ENCODE measurements at regions not wholly inside any gene's neighbourhood (a gene's known extent, or its start where the extent isn't known, plus 50 kb on each side); places are given as distances from the start of the nearest gene placed in this dataset.
"Not testable (repeated sequence)": the region's sequence is repeated elsewhere in the genome, so short reads cannot be mapped to it uniquely, and the experiment has no call there.

DNA sequence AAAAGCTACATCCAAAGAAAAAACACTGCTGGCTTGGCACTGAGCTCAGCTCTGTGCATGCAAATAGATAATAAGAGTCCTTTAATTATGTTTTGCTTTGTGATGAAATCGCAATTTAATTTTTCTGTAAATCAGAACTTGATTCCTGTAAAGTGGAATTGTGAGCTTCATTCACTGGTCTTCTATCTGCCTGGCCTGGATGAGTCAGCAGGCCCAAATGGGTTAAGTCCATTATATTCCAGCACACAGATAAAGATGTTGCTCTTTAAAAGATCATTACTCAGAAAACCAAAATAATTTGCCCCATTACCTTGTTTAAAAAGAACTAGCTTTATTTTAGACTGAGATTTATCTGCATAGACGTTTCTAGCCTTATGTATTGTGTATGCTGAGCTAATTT, 90.4 kb downstream of the CARTPT start:
- DNase-seq = no peak
- Mint-ChIP-seq H3K9me3 (no peaks in the 10 kb centered on the region), H3K27me3 (peaks cover 36% of the 10 kb centered on the region), H3K36me3 (no peaks in the 10 kb centered on the region), H3K4me3 (no peak overlapping the region), H3K27ac (no peak overlapping the region), H3K4me1 (peaks cover 6% of the 10 kb centered on the region)

DNA sequence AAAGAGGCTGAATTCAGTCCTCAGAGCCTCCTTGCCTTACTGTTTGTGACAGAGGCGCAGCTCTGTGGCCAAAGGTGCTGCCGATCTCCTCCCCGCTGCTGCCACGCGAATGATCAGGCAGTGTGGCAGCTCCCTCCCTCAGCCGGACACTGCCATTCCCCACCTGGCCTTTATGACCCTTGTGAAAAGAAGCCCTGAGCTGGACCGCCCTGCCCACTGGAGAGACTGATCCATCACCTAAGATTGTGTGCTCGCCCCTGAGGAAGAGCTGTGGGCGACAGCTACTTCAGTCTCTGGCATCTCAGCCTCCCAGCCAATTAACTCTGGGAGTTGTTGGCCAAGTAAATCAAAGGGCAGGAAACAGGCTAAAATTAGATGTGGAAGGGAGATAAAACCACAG, 90.9 kb downstream of the CARTPT start:
- H3K27ac Mint-ChIP-seq = no peak overlapping the region
- no peaks in the 10 kb centered on the region for H3K9me3 Mint-ChIP-seq
- H3K36me3 Mint-ChIP-seq = no peaks in the 10 kb centered on the region
- H3K4me1 Mint-ChIP-seq = peaks cover 6% of the 10 kb centered on the region
- no peak overlapping the region for H3K4me3 Mint-ChIP-seq
- peaks cover 35% of the 10 kb centered on the region for H3K27me3 Mint-ChIP-seq
- DNase-seq = no peak

DNA sequence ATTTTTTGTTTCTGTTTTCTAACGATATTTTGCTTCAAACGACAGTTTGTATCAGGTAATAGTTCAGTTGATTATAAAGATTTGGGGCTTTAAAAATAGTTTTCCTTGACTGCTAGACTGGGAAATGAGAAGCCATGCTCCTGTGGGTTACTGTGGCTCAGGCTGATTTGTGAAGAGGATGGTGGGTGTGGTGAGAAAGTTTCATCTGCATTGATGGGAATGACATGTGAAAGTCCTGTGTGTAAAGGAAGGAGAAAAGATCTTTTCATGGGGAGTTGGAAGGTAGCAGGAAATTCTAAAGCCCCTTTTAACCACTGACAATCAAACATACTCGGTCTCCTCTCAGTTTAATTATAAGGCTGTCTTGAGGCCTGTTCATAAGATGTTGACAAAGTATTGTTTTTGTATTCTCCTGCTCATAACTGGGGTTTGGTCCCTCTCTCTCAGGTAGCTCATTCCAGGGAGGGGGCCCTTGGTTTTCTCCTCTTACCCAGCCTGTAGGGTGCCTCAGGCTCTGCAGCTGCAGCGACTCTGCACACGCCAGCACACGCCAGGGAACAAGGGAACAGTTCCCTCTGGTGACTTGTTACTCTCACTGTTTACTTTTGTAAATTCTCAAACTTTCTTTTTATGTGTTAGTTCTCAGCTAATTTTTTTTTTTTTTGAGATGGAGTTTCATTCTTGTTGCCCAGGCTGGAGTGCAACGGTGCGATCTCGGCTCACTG, 91.6 kb downstream of the CARTPT start:
- Mint-ChIP-seq H3K4me3 (no peak overlapping the region), H3K36me3 (no peaks in the 10 kb centered on the region), H3K27me3 (peaks cover 33% of the 10 kb centered on the region), H3K9me3 (no peaks in the 10 kb centered on the region), H3K4me1 (peaks cover 6% of the 10 kb centered on the region), H3K27ac (no peak overlapping the region)
- DNase-seq = no peak

DNA sequence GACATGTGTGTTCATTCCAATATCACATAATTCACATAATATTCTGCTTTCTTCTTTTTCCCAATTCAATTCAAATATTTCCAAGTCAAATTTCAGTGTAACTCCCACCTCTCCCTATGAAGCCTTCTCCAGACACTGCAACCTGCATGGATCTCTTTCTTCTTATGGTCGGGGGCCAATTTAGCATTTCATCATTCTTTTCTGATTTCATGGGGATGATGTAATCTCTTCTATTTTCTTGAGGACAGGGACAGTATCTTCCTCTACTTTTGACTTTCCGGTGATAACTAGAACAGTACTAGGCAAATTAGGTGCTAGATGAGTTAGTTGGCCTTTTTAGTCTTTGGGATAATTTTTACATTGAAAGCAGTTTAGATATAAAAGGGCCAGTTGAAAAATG, 92.7 kb downstream of the CARTPT start:
- H3K36me3 Mint-ChIP-seq = no peaks in the 10 kb centered on the region
- H3K27ac Mint-ChIP-seq = no peak overlapping the region
- H3K4me3 Mint-ChIP-seq = no peak overlapping the region
- no peaks in the 10 kb centered on the region for H3K9me3 Mint-ChIP-seq
- H3K27me3 Mint-ChIP-seq = peaks cover 28% of the 10 kb centered on the region
- peaks cover 6% of the 10 kb centered on the region for H3K4me1 Mint-ChIP-seq
- no peak for DNase-seq

DNA sequence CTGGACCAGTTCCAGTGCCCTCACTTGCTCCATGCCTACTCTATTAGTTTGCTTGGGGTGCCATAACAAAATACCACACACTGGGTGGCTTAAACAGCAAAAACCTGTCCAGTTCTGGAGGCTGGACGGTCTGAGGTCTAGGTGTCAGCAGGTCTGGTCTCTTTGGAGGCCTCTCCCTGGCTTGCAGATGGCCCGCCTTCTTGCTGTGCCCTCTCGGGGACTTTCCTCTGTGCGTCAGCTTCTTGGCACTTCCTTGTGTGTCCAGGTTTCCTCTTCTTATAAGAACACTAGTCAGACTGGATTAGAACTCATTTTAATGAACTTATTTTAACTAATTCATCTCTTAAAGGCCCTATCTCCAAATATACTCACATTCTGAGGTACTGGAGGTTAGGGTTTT, 97.2 kb downstream of the CARTPT start:
- no peak overlapping the region for H3K4me3 Mint-ChIP-seq
- peaks cover 7% of the 10 kb centered on the region for H3K9me3 Mint-ChIP-seq
- H3K27ac Mint-ChIP-seq = no peak overlapping the region
- H3K36me3 Mint-ChIP-seq = no peaks in the 10 kb centered on the region
- DNase-seq = no peak
- peaks cover 12% of the 10 kb centered on the region for H3K27me3 Mint-ChIP-seq
- H3K4me1 Mint-ChIP-seq = no peaks in the 10 kb centered on the region

DNA sequence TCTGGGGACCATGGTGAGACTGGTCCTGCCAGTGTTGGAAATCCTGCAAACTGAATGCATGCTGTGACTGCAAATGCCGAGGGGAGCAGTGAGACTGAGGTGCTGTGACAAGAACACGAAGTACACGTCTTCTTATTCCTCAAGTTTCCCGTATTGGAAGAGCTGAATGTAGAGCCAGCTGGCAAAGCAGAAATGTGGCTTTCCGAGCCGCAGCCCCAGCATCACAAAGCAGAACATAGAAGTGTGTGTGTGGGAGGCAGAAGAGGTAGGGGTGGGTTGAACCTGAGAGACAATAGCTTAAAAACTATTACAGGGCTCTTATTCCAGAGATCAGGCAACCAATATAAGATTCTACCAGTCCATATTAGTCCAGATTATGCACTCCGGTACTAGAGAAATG, 98.8 kb downstream of the CARTPT start:
- Mint-ChIP-seq H3K4me1 (no peaks in the 10 kb centered on the region), H3K36me3 (peaks cover 2% of the 10 kb centered on the region), H3K27ac (no peak overlapping the region), H3K4me3 (no peak overlapping the region), H3K27me3 (peaks cover 15% of the 10 kb centered on the region), H3K9me3 (peaks cover 16% of the 10 kb centered on the region)
- DNase-seq = no peak

DNA sequence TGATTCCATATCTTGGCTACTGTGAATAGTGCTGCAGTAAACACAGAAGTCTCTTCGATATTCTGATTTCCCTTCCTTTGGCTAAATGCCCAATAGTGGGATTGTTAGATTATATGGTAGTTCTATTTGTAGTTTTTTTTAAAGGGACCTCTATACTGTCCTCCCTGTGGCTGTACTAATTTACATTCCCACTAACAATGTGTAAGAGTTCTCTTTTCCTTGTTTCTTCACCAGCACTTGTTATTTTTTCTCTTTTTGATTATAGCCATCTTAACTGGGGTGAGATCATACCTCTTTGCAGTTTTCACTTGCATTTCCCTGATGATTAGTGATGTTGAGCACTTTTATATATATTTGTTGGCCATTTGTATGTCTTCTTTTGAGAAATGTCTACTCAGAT, 102.0 kb downstream of the CARTPT start:
- H3K4me1 Mint-ChIP-seq = no peaks in the 10 kb centered on the region
- peaks cover 6% of the 10 kb centered on the region for H3K27me3 Mint-ChIP-seq
- H3K27ac Mint-ChIP-seq = no peak overlapping the region
- no peak overlapping the region for H3K4me3 Mint-ChIP-seq
- peaks cover 26% of the 10 kb centered on the region for H3K9me3 Mint-ChIP-seq
- no peak for DNase-seq
- H3K36me3 Mint-ChIP-seq = peaks cover 3% of the 10 kb centered on the region

DNA sequence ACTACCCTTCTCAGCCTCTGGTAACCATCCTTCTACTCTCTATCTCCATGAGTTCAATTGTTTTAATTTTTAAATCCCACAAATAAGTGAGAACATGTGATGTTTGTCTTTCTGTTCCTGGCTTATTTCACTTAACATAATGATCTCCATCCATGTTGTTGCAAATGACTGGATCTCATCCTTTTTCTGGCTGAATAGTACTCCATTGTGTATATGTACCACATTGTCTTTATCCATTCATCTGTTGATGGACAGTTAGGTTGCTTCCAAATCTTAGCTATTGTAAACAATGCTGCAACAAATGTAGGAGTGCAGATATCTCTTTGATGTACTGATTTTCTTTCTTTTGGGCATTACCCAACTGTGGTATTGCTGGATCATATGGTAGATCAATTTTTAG, 103.0 kb downstream of the CARTPT start:
- H3K4me3 Mint-ChIP-seq, H3K4me1 Mint-ChIP-seq, H3K27me3 Mint-ChIP-seq, DNase-seq, H3K27ac Mint-ChIP-seq, H3K36me3 Mint-ChIP-seq: not testable (repeated sequence)
- peaks cover 35% of the 10 kb centered on the region for H3K9me3 Mint-ChIP-seq

DNA sequence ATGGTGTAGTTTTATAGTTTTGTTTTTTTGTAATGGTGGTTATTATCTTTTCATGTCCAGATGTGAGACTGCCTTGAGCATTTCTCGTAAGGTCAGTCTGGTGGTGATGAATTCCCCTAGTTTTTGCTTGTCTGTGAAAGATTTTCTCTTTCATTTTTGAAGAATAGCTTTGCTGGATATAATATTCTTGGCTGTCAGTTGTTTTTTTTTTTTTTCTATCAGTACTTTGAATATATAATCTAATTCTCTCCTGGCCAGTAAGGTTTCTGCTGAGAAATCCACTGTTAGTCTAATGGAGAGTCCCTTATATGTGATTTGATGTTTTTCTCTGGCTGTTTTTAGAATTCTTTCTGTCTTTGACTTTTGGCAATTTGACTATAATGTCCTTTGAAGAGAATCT, 106.9 kb downstream of the CARTPT start:
- DNase-seq = no peak
- H3K36me3 Mint-ChIP-seq = peaks cover 6% of the 10 kb centered on the region
- H3K4me1 Mint-ChIP-seq = peaks cover 4% of the 10 kb centered on the region
- peaks cover 38% of the 10 kb centered on the region for H3K9me3 Mint-ChIP-seq
- no peak overlapping the region for H3K4me3 Mint-ChIP-seq
- H3K27me3 Mint-ChIP-seq = peaks cover 3% of the 10 kb centered on the region
- no peak overlapping the region for H3K27ac Mint-ChIP-seq

DNA sequence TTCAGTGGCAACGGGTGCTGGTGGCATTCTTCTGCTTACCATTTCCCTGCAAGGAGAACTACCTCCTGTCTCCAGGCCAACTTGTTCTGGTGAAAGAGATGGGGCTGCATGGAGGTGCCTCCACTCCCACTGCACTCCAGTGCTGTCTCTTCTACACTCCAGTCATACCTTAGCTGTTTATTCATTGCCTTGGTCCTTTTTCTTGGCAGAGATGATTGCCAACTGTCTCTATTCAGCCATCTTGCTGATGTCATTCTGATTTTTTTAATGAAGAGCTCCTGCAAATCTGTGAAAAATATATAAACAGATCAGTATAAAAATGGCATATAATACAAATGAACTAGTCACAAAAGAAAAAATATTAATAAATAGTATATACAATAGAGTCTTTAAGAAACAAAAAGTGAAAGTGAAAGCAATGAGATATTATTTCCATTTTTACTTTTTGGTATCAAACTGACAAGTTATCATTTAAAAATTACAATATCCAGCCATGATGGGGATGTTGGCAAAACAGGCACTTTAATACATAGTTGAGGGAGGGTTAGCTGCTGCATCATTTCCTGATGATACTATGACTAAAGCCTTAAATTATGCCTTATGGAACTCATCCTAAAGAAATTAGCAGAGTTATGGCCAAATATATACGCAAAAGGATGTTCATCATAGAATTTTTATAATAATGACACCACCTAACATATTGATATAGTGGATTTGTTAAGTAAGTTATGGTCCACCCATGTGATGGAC, 109.4 kb downstream of the CARTPT start:
- H3K36me3 Mint-ChIP-seq = peaks cover 4% of the 10 kb centered on the region
- H3K27me3 Mint-ChIP-seq = no peaks in the 10 kb centered on the region
- peaks cover 4% of the 10 kb centered on the region for H3K4me1 Mint-ChIP-seq
- no peak overlapping the region for H3K27ac Mint-ChIP-seq
- H3K4me3 Mint-ChIP-seq = no peak overlapping the region
- no peak for DNase-seq
- peaks cover 23% of the 10 kb centered on the region for H3K9me3 Mint-ChIP-seq

DNA sequence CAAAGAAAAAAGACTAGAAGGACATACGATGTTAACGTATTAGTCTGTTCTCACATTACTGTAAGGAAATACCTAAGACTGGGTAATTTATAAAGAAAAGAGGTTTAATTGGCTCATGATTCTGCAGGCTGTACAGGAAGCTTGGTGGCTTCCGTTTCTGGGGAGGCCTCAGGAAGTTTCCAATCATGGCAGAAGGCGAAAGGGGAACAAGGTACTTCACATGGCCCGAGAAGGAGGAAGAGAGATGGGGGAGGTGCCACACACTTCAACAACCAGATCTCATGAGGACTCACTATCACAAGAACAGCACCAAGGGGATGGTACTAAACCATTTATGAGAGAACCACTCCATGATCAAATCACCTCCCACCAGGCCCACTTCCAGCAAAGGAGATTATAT, 110.1 kb downstream of the CARTPT start:
- H3K4me3 Mint-ChIP-seq = no peak overlapping the region
- H3K4me1 Mint-ChIP-seq = peaks cover 4% of the 10 kb centered on the region
- no peak for DNase-seq
- peaks cover 23% of the 10 kb centered on the region for H3K9me3 Mint-ChIP-seq
- no peaks in the 10 kb centered on the region for H3K27me3 Mint-ChIP-seq
- no peak overlapping the region for H3K27ac Mint-ChIP-seq
- H3K36me3 Mint-ChIP-seq = peaks cover 4% of the 10 kb centered on the region

DNA sequence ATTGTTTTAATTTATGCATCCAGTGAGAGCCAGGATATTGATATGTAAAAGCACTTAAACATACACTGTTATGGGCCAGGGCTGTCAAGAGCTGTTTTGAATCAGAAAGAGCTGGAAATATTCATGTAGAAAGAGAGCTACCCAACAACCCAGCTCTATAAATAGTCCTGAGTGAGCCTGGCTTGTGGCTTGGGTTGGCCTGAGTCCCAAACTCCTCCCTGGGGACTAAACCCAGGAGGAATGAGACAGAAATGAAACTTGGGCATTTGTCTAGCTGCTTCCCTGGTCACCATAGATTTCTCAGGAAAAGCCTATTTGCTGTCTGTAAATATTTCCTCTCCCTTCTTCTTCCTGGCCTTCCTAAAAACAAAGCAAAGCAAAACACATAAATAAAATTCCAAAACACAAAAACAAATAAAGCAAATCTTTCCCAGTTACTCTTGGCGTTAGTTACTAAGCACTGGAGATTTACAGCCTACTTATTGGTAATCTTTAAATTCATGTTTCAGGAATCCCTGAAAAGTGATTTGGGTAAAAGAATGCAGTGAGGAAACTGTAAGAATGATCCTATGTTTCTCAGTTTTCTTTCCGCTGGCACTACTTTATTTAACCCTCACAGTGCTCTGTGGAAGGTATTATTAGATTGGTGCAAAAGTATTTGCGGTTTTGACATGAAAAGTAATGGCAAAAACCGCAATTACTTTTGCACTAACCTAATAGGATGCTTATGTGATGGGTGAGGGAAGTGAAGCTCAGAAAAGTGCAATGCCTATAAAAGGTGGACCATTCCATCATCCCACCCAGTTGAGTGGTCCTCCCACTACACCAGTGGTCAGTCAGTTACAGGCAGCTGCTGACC, 111.8 kb downstream of the CARTPT start:
- DNase-seq = no peak
- no peaks in the 10 kb centered on the region for H3K27me3 Mint-ChIP-seq
- peaks cover 16% of the 10 kb centered on the region for H3K9me3 Mint-ChIP-seq
- no peak overlapping the region for H3K27ac Mint-ChIP-seq
- H3K36me3 Mint-ChIP-seq = peaks cover 3% of the 10 kb centered on the region
- H3K4me1 Mint-ChIP-seq = peaks cover 4% of the 10 kb centered on the region
- H3K4me3 Mint-ChIP-seq = no peak overlapping the region

DNA sequence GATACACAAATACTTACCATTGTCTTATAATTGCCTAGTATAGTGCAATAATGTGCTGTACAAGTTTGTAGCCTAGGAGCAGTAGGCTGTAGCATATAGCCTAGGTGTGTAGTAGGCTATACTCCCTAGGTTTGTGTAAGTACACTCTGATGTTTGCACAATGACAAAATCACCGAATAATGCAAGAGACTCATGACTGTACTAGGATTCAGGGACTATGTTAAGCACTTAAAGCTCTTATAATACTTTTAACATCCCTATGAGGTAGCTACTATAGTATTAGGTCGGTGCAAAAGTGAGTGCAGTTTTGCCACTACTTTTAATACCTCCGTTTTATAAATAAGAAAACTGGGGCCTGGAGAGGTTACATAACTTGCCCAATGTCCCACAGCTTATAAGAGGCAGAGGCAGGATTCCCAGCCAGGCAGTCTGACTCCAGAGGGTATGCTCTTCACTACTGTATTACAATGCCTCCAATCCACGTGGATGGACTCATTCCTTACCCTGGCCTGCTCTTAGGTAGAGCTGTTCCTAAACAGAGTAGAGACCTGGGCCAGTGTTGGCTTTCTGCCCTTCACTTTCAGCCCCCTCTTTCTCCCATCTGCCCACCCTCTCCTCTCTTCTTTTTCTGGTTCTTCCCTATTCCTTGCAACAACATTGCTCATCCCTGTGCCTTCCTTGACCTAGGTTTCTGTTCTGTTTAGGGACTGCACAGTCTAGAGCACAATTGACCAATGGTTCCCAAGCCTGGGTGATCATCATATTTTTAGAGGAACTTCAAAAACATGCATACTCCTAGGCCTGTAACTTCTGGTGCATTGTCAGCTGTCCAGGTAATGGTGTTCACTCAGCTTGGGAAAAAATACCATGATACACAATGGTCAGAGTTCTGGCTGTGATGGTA, 114.0 kb downstream of the CARTPT start:
- Mint-ChIP-seq H3K27ac (no peak overlapping the region), H3K27me3 (no peaks in the 10 kb centered on the region), H3K9me3 (peaks cover 5% of the 10 kb centered on the region), H3K4me1 (peaks cover 4% of the 10 kb centered on the region), H3K4me3 (no peak overlapping the region), H3K36me3 (peaks cover 3% of the 10 kb centered on the region)
- no peak for DNase-seq

DNA sequence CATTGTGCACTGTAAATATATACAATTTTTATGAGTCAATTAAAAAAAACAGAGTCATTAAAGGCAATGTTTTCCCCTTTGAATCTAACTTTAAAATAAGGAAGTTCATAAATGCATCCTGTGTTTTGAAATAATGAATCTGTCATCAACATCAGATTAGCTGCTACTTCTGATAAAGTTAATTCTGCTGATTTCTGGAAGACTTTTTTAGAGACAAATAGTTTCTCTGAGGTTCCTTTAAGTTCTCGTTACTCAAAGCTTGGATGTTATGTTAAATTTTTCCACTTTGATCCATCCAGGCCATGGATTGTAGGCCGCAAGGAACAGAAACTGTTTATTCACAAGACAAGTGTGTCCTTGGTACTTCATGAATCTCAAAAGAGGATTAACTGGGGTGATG, 115.5 kb downstream of the CARTPT start:
- no peak overlapping the region for H3K27ac Mint-ChIP-seq
- no peaks in the 10 kb centered on the region for H3K9me3 Mint-ChIP-seq
- no peak overlapping the region for H3K4me3 Mint-ChIP-seq
- H3K27me3 Mint-ChIP-seq = no peaks in the 10 kb centered on the region
- H3K36me3 Mint-ChIP-seq = no peaks in the 10 kb centered on the region
- DNase-seq = no peak
- H3K4me1 Mint-ChIP-seq = no peaks in the 10 kb centered on the region
